Hepatocyte (in vitro differentiated cells): ENCODE measurements at regions not wholly inside any gene's neighbourhood (a gene's known extent, or its start where the extent isn't known, plus 50 kb on each side); places are given as distances from the start of the nearest gene placed in this dataset.

ENCODE experiments used
- EZH2 ChIP-seq: fragments of 200-600 bp; sonication (generic); IDR thresholded peaks from 2 replicates; pipeline ENCODE4 v1.6.1; 2016; ENCODE audit warnings: antibody characterized with exemption, mild to moderate bottlenecking, borderline replicate concordance
- EZH2phosphoT487 ChIP-seq: fragments of 200-600 bp; sonication (generic); IDR thresholded peaks from one replicate; pipeline ENCODE4 v1.6.1; 2018; ENCODE audit warnings: antibody characterized with exemption, mild to moderate bottlenecking, low read depth, moderate library complexity; ENCODE audit not compliant: unreplicated experiment, severe bottlenecking
- TF ChIP-seq, protein P1 (sequence below): fragments of 200-600 bp; sonication (generic); IDR thresholded peaks from 2 replicates; pipeline ENCODE4 v1.5.1; 2016; ENCODE audit warnings: antibody characterized with exemption, mild to moderate bottlenecking; ENCODE audit not compliant: poor library complexity

DNA sequence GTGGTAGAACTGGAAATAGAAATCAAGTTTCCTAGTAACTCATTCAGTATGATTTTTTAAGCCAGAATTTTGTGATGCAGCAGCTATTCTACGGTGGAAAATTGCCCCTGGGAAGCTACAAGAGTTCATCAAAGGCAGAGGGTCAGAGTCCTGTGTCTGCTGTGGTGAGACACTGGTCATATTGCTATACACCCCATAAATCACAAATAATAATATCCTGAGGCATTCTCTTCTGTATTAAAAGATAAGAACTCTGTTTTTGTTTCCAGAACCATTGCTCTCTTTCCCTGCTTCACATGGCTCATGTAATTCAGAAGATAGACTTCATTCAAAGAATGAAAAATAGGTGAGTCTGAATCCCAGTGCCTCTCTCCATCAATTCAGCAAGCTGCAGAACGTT, 188.8 kb upstream of the NOCT start:
- TF ChIP-seq, protein P1, sequence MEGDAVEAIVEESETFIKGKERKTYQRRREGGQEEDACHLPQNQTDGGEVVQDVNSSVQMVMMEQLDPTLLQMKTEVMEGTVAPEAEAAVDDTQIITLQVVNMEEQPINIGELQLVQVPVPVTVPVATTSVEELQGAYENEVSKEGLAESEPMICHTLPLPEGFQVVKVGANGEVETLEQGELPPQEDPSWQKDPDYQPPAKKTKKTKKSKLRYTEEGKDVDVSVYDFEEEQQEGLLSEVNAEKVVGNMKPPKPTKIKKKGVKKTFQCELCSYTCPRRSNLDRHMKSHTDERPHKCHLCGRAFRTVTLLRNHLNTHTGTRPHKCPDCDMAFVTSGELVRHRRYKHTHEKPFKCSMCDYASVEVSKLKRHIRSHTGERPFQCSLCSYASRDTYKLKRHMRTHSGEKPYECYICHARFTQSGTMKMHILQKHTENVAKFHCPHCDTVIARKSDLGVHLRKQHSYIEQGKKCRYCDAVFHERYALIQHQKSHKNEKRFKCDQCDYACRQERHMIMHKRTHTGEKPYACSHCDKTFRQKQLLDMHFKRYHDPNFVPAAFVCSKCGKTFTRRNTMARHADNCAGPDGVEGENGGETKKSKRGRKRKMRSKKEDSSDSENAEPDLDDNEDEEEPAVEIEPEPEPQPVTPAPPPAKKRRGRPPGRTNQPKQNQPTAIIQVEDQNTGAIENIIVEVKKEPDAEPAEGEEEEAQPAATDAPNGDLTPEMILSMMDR: no peak
- no peak for TF ChIP-seq EZH2phosphoT487
- TF ChIP-seq EZH2: no peak
